Glutamatergic neuron (in vitro differentiated cells): ENCODE measurements at regions not wholly inside any gene's neighbourhood (a gene's known extent, or its start where the extent isn't known, plus 50 kb on each side); places are given as distances from the start of the nearest gene placed in this dataset.

ENCODE experiments used
- DNase-seq: peaks from one replicate; pipeline ENCODE4 v3.0.0; 2022
- H3K27ac Mint-ChIP-seq: one replicate; pipeline ENCODE4 v1.8.0; 2020; ENCODE audit warnings: mild to moderate bottlenecking, mixed read lengths, inconsistent platforms; ENCODE audit not compliant: unreplicated experiment
- H3K27me3 Mint-ChIP-seq: one replicate; pipeline ENCODE4 v1.8.0; 2020; ENCODE audit warnings: mild to moderate bottlenecking, moderate library complexity, mixed read lengths, inconsistent platforms; ENCODE audit not compliant: unreplicated experiment
- H3K36me3 Mint-ChIP-seq: one replicate; pipeline ENCODE4 v1.8.0; 2020; ENCODE audit warnings: mild to moderate bottlenecking, mixed read lengths, inconsistent platforms; ENCODE audit not compliant: unreplicated experiment
- H3K4me1 Mint-ChIP-seq: one replicate; pipeline ENCODE4 v1.8.0; 2020; ENCODE audit warnings: mild to moderate bottlenecking, low read depth, mixed read lengths, inconsistent platforms; ENCODE audit not compliant: unreplicated experiment
- H3K4me3 Mint-ChIP-seq: one replicate; pipeline ENCODE4 v1.8.0; 2020; ENCODE audit warnings: mild to moderate bottlenecking, mixed read lengths, inconsistent platforms; ENCODE audit not compliant: unreplicated experiment
- H3K9me3 Mint-ChIP-seq: one replicate; pipeline ENCODE4 v1.8.0; 2020; ENCODE audit warnings: mild to moderate bottlenecking, moderate library complexity, mixed read lengths, inconsistent platforms; ENCODE audit not compliant: unreplicated experiment
- CTCF ChIP-seq: fragments of 200-600 bp; sonication (generic); IDR thresholded peaks from one replicate; pipeline ENCODE4 v1.5.0; 2021; ENCODE audit not compliant: partially characterized antibody, unreplicated experiment

- peaks cover 38% of the 10 kb centered on the region for H3K4me1 Mint-ChIP-seq
- H3K36me3 Mint-ChIP-seq = no peaks in the 10 kb centered on the region
- H3K27me3 Mint-ChIP-seq = peaks cover 6% of the 10 kb centered on the region
- no peak for TF ChIP-seq CTCF
- H3K27ac Mint-ChIP-seq = no peak overlapping the region
- no peak for DNase-seq
- peak overlapping the region; percentile 25 for H3K4me3 Mint-ChIP-seq
- H3K9me3 Mint-ChIP-seq = peaks cover 6% of the 10 kb centered on the region
Measured at GRCh38 chr1:38287036-38287435, 240.4 kb upstream of the POU3F1 start.

GRCh38 chr1:38285807-38286530 lies 239.4 kb upstream of the POU3F1 start:
- peaks cover 45% of the 10 kb centered on the region for H3K4me1 Mint-ChIP-seq

GRCh38 chr1:38284953-38285352 lies 238.4 kb upstream of the POU3F1 start:
- H3K27ac Mint-ChIP-seq = peak overlapping the region; percentile 98
- TF ChIP-seq CTCF = no peak
- peaks cover 6% of the 10 kb centered on the region for H3K9me3 Mint-ChIP-seq
- no peak for DNase-seq
- H3K4me1 Mint-ChIP-seq = peaks cover 45% of the 10 kb centered on the region
- H3K36me3 Mint-ChIP-seq = peaks cover 6% of the 10 kb centered on the region
- peaks cover 6% of the 10 kb centered on the region for H3K27me3 Mint-ChIP-seq
- no peak overlapping the region for H3K4me3 Mint-ChIP-seq

More at GRCh38 chr1:38285807-38286530, 239.4 kb upstream of the POU3F1 start:
- TF ChIP-seq CTCF = no peak
- Mint-ChIP-seq H3K27me3 (peaks cover 6% of the 10 kb centered on the region), H3K9me3 (peaks cover 6% of the 10 kb centered on the region), H3K4me3 (peak overlapping the region; percentile 62), H3K36me3 (peaks cover 5% of the 10 kb centered on the region), H3K27ac (peak overlapping the region; percentile 96)
- DNase-seq = peak; percentile 84

GRCh38 chr1:38283696-38284470 lies 237.3 kb upstream of the POU3F1 start:
- peak; percentile 84 for DNase-seq
- Mint-ChIP-seq H3K27ac (peak overlapping the region; percentile 98), H3K36me3 (peaks cover 15% of the 10 kb centered on the region), H3K9me3 (peaks cover 10% of the 10 kb centered on the region), H3K27me3 (peaks cover 6% of the 10 kb centered on the region), H3K4me1 (peaks cover 45% of the 10 kb centered on the region), H3K4me3 (peak overlapping the region; percentile 74)
- no peak for TF ChIP-seq CTCF

GRCh38 chr1:38279148-38279547 lies 232.6 kb upstream of the POU3F1 start:
- Mint-ChIP-seq H3K9me3 (peaks cover 16% of the 10 kb centered on the region), H3K36me3 (peaks cover 28% of the 10 kb centered on the region), H3K27me3 (peaks cover 2% of the 10 kb centered on the region), H3K4me1 (peaks cover 26% of the 10 kb centered on the region), H3K27ac (no peak overlapping the region), H3K4me3 (no peak overlapping the region)
- no peak for TF ChIP-seq CTCF
- no peak for DNase-seq
